Putamen (tissue), 1 donor: ENCODE measurements at regions not wholly inside any gene's neighbourhood (a gene's known extent, or its start where the extent isn't known, plus 50 kb on each side); places are given as distances from the start of the nearest gene placed in this dataset.

ENCODE experiments used
- DNase-seq: peaks from one replicate; pipeline ENCODE4 v3.0.0-alpha.2; 2016; ENCODE audit warnings: low spot score

DNA sequence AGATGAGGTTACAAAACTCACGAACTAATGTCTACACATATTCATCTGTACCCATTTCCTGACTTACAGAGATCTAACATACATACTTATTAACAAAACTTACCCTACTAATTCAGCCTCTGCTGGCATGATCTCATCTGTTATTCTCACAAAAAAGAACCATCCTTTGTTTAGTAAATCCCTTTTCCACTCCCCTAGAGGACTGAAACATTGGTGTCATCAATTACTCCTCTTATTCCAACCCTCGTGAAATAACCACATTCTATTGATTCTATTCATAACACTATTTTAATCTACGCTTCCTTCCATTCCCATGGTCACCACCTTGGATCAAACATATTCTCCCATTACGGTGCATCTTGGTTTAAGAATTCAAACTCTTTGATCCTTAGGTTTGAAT lies 505.9 kb downstream of the SI start:
- DNase-seq = no peak

DNA sequence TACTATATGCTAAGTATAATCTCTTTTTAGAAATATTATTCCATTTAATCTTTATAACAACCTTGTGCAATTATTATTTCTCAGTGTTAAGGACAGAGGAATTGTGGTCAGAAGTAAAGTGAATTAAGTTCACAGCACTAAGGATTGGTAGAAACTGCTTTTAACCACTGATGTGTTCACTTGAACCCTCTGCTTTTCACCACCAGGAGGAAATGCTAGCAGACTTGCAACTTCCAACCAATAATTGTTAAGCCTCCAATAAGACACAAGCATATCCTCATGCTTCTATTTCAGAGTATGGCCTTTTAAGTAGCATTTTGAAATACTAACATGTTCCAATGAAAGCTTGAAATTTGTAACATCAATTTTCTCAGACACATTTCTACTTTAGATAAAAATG lies 527.4 kb downstream of the SI start:
- no peak for DNase-seq

DNA sequence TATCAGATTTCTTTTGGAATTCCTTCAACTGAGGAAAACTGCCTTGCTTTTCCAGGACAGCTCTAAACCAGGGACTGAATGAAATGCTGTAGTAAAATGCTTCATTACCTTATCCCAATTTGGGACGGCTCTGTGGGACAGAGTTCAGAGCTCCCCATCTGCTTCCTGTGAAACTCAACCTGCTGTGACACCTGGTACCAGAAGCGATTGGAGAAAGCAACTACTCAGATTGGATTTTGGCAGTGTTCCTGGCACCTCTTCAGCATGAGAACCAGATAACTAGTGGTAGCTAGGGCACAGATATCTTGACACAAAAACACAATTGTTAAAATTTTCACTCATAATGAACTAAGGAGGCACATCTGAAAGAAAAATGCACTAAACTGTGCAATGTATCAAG lies 539.1 kb downstream of the SI start:
- DNase-seq = no peak

DNA sequence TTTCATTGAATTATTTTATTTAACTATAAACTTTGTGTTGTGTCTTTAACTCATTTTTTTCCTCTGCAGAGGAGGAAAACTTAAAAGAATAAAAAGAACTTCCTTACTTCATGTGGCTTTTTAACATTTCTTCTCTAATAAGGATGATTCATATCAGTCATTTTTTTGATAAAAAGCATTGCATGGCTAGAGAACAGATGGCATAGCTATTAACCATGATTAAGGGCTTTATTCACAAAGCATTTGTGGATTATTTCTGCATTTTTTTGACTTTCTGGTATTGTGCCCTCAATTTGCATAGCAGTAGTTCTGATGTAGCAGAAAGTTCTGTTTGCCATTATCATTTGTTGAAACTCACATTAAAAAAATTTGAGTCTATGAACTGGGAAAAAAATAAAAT lies 540.8 kb downstream of the SI start:
- DNase-seq = no peak

DNA sequence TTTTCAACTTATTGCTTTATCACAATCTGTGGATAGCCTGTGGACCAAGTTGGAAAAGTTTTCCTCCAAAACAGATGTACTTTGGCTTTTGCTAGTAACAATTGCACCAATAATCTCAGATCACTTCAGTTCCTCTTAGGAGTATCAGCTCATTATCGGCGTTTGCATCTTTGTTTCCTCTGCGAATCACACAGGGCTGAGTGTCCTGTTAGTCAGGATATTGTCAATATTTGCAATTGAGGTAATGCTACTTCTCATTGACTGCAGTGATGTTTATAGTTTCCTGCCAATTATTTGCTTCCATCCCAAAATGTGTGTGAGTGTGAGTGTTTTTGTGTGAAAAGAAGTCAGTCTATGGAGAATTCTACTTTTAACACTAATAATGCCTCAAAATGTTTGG lies 545.0 kb downstream of the SI start:
- no peak for DNase-seq

DNA sequence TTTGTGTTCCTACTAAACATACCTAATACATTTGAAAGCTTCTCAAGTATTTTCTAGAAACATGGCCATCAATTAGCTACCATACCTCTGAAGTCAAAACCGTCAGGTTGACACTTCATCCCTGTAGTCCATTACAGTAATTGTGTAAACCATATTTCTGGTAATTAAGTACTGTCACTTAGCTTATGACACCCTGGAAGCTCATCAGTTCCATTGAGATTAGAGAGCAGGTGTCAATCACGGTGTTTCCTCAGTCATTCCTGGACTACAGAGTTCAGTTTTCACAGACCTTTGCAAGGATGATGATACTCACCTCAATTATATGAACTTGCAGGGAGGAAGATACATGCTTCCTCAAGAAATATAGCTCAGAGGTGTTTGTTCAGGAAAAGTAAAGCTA lies 552.0 kb downstream of the SI start:
- no peak for DNase-seq

DNA sequence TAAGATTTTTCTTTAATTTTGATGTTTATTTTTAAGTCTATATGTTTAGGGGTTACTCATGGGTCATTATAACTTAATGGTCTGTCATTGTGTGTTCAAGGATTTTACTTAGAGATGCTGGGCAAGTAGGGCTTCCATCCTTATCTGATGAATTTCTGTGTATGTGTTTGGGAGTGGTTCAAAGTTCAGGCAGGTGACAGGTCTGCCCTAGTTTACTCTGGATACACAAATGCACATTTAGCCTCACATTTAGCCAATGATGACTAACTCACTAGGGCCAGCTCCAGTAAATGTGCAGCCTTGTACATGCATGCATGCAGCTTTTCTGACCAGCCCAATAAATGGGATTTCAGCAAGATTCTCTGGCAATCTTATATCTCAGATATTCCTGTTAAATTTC lies 554.1 kb downstream of the SI start:
- no peak for DNase-seq

DNA sequence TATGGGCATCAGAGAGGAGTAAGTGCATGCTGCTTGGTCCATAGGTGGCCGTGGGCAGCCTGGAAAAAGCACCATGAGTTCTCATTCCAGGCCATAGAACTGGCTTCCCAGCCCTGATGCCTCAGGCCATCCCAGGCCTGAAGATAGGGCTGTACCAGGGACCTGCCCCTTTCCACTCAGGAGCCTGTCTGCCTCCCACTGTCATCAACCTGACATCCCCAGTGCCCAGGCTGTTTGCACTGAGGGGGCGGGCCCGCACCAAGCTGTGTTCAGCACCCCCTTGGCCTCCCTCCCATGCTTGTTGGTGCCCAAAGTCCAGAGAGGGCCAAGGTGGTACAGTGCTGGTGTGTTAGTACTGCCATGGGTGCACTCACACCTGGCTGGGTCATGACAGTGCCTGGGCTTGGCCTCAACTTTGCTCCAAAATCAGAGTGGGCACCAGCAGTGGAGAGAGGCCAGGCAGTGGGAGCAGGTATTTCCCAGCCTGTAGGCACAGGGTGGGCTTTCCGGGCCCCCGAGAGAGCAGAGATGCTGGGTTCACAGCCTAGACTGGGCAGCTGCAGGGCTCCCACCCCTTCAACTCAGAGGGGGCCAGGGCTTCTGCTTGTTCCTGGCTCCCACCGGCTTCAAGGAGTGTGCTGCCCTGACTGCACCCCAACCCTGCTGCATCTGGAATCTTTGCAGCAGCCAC lies 556.1 kb downstream of the SI start:
- no peak for DNase-seq

DNA sequence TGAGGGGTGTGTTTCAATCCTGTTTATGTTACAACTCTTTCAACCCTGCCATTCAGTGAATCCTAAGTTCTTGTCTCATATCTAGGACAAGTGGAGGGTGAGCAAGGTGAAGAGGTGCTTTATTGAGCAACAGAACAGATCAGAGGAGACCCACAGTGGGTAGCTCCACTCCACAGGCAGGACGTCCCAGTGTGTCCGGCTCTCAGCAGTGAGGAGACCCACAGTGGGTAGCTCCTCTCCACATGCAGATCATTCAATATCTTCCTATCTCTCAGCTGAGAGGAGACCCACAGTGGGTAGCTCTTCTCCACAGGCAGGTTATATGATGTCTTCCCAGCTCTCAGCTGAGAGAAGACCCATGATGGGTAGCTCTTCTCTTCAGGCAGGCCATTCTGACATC lies 556.7 kb downstream of the SI start:
- DNase-seq = no peak

DNA sequence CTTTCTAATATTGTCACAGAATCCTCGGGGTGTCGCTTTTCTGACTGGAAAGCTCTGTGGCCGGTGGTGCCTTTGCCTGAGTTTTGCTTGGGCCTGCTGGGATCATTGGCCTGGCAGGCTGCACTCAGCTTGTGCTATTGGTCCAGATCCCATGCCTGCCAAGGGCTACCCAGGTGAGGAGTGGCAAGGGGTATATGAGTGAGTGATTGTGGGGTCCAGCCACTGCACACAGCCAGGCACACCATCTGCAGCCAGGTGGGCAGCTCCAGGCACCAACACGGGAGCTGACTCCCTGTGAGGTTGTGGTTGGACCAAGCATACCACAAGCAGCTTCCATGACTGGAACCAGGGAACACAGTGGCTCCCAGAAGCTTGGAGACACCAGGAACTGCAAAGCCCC lies 557.2 kb downstream of the SI start:
- DNase-seq = no peak

DNA sequence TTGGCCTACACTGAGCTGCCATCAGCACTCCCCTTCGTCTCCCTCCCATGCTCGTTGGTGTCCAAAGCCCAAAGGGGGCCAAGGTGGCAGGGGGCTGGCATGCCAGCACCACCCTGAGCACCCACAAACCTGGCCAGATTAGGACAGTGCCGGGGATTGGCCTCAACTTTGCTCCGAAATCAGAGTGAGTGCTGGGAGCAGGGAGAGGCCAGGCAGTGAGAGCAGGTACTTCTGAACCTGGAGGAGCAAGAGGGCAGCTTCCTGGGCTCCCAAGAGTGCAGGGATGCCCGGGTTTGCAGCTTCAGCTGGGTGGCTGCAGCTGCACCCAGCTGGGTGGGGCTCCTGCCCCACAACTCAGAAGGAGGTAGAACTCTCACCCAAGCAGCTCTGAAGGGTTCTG lies 563.0 kb downstream of the SI start:
- no peak for DNase-seq

DNA sequence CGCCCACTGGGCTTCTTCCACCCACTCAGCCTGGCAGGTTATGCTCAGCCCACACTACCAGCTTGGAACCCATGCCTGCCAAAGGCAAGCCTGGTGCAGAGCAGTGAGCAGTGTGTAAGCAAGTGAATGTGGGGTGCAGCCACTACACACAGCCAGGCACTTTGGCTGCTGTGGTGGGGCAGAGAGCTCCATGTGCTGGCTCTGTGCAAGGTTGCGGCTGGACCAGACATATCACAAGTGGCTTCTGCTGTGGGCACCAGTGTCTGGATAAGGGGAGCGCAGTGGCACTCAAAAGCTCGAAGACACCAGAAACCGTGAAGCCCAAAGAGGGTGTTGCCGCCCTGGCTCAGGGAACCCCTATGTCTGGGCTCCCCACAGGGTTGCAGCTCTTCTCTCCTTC lies 563.7 kb downstream of the SI start:
- no peak for DNase-seq

DNA sequence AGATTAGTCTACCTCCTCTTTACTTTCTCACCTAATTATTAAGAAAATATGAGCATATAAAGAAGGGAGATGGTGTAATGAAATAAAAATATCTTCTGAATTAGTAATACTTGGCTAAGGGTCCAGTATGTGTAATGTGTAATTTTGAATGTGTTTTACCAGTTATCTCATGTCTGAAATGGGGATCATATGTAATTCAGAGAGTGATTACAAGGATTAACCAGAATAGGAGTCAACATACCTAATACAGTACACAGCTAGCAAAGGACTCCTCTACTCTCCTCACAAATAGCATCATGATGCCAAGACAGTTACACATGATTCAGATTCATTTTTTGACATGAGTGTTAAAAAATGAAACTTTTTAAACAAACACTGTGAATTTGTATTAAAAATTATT lies 570.4 kb downstream of the SI start:
- DNase-seq = no peak

DNA sequence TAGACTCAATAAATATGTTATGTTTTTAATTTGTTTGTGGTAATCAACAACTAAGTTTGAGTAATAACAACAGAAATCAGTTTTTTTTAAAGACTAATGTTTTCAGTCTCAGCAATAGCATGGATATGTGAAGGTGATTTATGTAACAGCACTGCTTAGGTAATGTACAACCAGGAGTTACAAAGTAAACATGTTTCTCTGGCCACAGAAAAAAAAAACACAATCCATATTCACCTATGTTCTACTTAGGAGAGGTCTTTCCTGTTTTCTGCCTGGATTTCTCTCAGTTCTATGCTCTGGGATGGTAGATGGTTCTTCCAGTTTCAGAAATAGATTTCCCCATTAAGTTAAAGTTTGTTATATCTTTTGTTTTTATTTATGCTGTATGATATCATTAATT lies 579.4 kb downstream of the SI start:
- no peak for DNase-seq

DNA sequence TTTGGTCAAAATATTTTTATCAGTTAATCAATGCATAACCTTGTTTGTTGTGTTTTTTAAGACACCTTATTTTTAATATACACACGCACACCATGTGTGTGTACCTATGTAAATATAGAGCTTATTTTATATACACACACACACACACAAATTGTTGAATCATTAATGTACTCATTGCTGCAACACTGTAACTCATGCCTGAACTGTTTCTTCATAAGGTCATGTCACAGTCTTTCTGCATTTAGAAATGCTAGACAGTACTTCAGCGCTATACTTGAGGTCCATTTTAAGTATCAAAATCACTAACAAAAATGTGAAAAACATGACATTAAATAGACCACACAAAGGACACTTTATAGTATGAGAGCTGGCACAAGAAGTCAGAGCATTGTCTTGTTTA lies 589.4 kb downstream of the SI start:
- no peak for DNase-seq

DNA sequence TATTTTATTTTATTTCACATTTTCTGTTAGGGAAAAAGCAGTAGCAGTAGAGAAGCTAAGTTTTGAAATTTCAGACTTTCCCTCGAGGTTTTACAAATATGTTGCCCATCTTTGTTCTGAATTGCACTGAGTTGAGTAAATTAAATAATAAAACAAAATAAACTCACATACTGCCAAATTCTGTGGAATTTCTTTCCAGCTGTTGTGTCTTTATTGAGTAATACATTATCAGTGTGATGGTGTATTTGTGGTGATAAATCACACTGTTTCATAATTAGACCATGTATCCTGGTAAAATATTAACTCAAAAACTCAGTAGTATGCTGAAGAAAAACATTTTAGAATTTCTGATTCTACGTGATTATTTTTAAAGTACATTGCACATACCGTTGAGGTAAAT lies 592.1 kb downstream of the SI start:
- DNase-seq = no peak

DNA sequence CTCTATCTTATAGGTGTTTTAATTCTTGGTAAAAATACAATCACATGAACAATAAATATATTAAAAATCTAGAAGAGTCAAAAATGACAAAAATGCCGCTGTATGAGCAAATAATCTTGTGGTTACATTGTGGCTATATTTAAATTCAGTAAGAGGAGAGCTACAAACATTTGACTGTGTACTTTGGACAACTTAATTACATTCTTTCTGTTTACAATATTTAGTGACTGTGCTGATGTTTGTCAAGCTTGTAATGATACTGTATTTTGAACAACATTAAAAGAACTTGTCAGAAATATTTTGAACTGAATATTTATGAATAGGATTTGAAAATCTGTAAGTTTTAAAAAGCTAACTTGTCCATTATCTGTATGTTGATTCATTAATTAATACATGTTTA lies 598.3 kb downstream of the SI start:
- no peak for DNase-seq

DNA sequence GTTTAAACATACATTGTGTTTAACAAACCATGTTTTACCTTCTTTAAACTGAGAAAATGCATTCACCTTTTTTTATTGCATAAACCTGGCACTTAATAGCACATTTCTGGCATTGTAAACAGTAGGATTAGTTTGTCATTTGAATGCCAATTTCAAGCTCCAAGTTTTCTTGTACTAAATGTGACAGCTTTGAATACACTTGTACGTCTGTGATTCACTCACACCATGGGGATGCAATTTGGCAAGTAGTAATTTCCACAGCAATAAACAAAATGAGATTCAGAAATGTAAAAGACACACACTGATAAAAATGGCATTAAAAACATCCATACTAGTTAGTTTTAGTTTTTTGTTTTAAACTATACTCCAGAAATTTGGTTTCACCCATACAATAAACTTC lies 598.9 kb downstream of the SI start:
- no peak for DNase-seq

DNA sequence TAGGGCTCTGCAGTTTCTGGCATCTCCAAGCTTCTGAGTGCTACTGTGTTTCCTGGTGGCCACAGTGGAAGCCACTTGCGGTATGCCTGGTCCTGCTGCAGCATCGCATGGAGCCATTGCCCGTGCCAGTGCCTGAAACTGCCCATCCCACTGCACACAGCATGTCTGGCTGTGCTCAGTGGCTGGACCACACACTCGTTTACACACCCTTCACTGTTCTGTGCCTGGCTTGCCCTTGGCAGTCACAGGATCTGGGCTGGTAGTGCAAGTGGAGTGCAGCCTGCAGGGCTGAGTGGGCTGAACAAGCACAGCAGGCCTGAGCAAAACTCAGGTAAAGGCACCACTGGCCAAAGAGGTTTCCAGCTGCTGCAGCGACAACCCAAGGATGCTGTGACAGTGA lies 600.0 kb downstream of the SI start:
- DNase-seq = no peak

DNA sequence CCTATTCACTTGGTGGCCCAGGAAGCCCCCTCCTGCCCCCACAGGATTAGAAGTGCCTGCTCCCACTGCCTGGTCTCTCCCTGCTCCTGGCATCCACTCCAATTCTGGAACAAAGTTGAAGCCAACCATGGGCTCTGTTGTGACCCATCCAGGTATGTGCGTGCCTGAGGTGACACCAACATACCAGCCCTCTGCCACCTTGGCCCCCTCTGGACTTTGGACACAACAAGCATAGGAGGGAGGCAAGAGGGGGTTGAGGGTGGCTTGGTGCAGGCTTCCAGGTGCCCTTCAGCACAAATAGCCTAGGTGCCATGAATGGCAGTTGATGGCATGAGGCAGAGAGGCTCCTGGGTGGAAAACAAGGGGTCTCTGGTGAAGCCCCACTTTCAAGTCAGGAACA lies 600.9 kb downstream of the SI start:
- no peak for DNase-seq

DNA sequence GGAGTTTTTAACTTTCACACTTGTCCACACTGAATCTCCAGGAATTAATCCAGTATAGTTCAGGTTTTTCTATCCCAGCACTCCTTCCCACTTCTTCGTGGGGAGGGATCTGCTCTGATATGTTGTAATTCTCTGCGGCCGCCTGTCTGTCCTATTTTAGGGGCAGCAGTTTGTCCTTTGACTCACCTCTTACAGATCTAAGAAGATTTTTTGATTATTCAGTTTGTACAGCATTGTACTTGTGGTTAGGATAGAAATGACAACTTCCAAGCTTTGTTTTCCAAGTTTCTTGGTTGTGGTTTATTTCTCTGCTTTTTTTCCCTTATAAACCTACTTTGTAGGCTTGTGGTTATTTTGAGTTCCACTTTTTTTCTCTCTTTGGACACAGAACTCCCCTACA lies 601.7 kb downstream of the SI start:
- DNase-seq = no peak

DNA sequence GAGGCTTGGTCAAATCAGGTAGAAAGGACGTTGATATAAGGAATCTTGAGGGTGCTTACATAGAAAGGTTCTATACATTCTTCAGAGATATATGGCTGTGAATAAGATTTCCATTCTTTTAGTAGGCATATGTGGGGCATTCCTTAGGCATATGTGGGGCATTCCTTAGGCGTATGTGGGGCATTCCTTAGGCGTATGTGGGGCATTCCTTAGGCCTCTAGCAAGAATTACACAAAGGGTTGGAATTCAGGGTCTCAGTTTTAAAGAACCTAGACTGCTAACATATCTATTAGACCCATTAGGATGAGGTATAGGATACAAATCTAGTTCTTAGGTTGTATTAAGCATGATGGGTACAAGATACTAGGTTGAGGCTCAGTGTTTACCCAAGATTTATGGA lies 607.8 kb downstream of the SI start:
- no peak for DNase-seq

DNA sequence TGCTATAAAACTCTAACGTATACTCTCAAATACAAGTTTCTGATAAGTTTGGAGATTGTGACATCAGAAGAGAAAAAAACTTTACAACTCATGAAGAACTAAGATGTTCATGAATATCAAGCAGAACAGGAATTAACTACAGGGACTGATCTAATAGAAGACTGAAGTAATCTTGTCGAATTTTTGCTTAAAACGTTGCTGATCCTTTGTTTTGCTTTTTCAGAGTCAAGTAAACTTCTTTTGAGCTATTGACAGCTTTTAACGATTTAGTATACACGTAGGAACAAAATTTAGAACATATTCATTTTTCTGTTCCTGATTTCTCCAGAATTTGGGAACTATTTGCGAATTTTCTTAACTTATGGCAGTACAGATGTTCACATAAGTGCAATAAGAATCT lies 610.2 kb downstream of the SI start:
- DNase-seq = no peak

DNA sequence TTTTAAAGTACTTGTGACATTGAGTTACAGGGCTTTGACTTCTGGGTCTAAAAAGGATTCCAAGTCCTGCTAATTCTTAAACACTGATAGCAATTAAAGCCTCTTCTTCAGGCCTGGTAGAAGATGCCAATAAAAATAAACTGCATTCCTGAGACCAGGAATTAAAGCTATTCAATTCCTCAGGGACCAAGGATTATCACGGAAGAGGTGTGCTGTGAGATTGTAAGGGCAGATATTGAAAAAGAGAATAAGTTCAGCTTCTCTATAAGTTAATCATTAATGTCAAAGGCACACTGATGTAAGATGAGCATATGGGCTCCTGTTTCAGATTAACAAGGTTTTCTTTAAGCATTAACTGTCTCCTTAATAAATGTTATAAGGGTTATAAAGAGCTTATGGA lies 611.3 kb downstream of the SI start:
- no peak for DNase-seq

DNA sequence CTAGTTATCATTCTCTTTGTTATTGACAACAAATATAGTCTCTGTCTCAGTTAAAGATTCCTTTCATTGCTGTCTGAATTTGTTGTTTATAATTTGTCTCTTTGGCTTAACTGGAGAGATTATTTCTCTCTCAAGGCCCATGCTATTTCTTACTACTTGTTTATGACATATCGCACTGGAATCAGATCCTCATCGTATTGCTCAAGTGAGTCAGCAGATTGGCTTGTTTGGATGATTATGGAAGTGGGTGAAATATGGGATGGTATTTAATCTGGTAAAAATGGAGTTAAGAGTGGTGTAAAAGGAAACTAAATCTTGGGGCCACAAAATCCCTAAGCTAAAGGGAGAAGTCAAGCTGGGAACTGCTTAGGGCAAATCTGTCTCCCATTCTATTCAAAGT lies 613.1 kb downstream of the SI start:
- no peak for DNase-seq
